ENCODE measurements at regions not wholly inside any gene's neighbourhood (a gene's known extent, or its start where the extent isn't known, plus 50 kb on each side); places are given as distances from the start of the nearest gene placed in this dataset.

GRCh38 chr7:79874797-79875196 is 259.8 kb upstream of the GNAI1 start:
- Histone ChIP-seq H3K4me1 (ENCODE audit: control insufficient read depth in 2 of 3, insufficient read depth in 2 of 3, low read depth in 1 of 3, low read length in 3 of 3) (no peaks in the 10 kb centered on the region), H3K36me3 (ENCODE audit: control insufficient read depth in 2 of 3, insufficient read depth in 3 of 3, low read length in 3 of 3) (no peaks in the 10 kb centered on the region), H3K9me3 (ENCODE audit: control insufficient read depth in 2 of 3, insufficient read depth in 1 of 3, low read length in 3 of 3) (no peaks in the 10 kb centered on the region), H3K4me3 (ENCODE audit: low read length in 3 of 3) (no peak overlapping the region), H3K9ac (ENCODE audit: low read length in 3 of 3) (no peak overlapping the region), H3K27ac (ENCODE audit: low read depth in 2 of 2, low read length in 2 of 2) (no peak overlapping the region), H3K27me3 (ENCODE audit: control insufficient read depth, insufficient read depth, low read length) (no peaks in the 10 kb centered on the region)
- DNase-seq (no peak), FAIRE-seq (no peak)
- TF ChIP-seq, protein P1, sequence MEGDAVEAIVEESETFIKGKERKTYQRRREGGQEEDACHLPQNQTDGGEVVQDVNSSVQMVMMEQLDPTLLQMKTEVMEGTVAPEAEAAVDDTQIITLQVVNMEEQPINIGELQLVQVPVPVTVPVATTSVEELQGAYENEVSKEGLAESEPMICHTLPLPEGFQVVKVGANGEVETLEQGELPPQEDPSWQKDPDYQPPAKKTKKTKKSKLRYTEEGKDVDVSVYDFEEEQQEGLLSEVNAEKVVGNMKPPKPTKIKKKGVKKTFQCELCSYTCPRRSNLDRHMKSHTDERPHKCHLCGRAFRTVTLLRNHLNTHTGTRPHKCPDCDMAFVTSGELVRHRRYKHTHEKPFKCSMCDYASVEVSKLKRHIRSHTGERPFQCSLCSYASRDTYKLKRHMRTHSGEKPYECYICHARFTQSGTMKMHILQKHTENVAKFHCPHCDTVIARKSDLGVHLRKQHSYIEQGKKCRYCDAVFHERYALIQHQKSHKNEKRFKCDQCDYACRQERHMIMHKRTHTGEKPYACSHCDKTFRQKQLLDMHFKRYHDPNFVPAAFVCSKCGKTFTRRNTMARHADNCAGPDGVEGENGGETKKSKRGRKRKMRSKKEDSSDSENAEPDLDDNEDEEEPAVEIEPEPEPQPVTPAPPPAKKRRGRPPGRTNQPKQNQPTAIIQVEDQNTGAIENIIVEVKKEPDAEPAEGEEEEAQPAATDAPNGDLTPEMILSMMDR (IDR thresholded peaks at IDR 0.05; ENCODE audit: borderline replicate concordance, extremely low read depth, insufficient read depth), result no peak
- intact Hi-C loops (cut with DNase I), result no loop called here

DNA sequence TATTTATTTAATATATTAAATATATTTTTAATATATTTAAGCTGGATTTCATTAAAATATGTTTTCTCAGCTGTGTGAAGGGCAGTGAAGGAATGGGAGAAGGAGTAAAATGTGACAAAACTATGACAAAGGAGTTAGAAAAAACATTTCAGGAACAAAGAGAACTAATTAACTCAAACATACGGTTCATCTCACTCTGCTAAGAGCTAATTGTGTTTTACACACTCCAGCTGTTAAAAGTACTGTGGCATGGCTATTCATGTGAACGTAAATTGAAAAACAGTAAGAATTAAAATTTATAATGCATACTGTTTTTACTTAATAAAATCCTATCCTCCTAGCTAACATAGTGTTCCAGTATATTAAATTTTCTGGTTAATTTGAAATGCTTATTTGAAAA is 262.5 kb upstream of the GNAI1 start:
- DNase-seq (peak in 2 of 5 donors; percentile 47 to 60), FAIRE-seq (no peak)
- TF ChIP-seq, protein P1 (IDR thresholded peaks at IDR 0.05; ENCODE audit: borderline replicate concordance, extremely low read depth, insufficient read depth), result no peak
- Histone ChIP-seq H3K9me3 (ENCODE audit: control insufficient read depth in 2 of 3, insufficient read depth in 1 of 3, low read length in 3 of 3) (no peaks in the 10 kb centered on the region), H3K27me3 (ENCODE audit: control insufficient read depth, insufficient read depth, low read length) (no peaks in the 10 kb centered on the region), H3K9ac (ENCODE audit: low read length in 3 of 3) (no peak overlapping the region), H3K36me3 (ENCODE audit: control insufficient read depth in 2 of 3, insufficient read depth in 3 of 3, low read length in 3 of 3) (no peaks in the 10 kb centered on the region), H3K4me1 (ENCODE audit: control insufficient read depth in 2 of 3, insufficient read depth in 2 of 3, low read depth in 1 of 3, low read length in 3 of 3) (no peaks in the 10 kb centered on the region), H3K4me3 (ENCODE audit: low read length in 3 of 3) (no peak overlapping the region), H3K27ac (ENCODE audit: low read depth in 2 of 2, low read length in 2 of 2) (no peak overlapping the region)
- intact Hi-C loops (cut with DNase I), result no loop called here

- no peaks in the 10 kb centered on the region for H3K27me3 ChIP-seq (ENCODE audit: control insufficient read depth, insufficient read depth, low read length)
- FAIRE-seq (no peak), DNase-seq (no peak)
- no peaks in the 10 kb centered on the region for H3K9me3 ChIP-seq (ENCODE audit: control insufficient read depth in 2 of 3, insufficient read depth in 1 of 3, low read length in 3 of 3)
- H3K27ac ChIP-seq (ENCODE audit: low read depth in 2 of 2, low read length in 2 of 2), result no peak overlapping the region
- TF ChIP-seq, protein P1 (IDR thresholded peaks at IDR 0.05; ENCODE audit: borderline replicate concordance, extremely low read depth, insufficient read depth), result no peak
- H3K9ac ChIP-seq (ENCODE audit: low read length in 3 of 3), result no peak overlapping the region
- H3K4me3 ChIP-seq (ENCODE audit: low read length in 3 of 3), result no peak overlapping the region
- intact Hi-C loops (cut with DNase I), result no loop called here
- no peaks in the 10 kb centered on the region for H3K36me3 ChIP-seq (ENCODE audit: control insufficient read depth in 2 of 3, insufficient read depth in 3 of 3, low read length in 3 of 3)
- no peaks in the 10 kb centered on the region for H3K4me1 ChIP-seq (ENCODE audit: control insufficient read depth in 2 of 3, insufficient read depth in 2 of 3, low read depth in 1 of 3, low read length in 3 of 3)
Observed at GRCh38 chr7:79868010-79868409, 266.6 kb upstream of the GNAI1 start.
